HG03066 (cell line): ENCODE measurements at regions not wholly inside any gene's neighbourhood (a gene's known extent, or its start where the extent isn't known, plus 50 kb on each side); places are given as distances from the start of the nearest gene placed in this dataset.
A peak's percentile ranks its signal among the peaks of the same experiment; 100 is the strongest.

Experiments used
- ATAC-seq: cut with Tn5 transposase; IDR thresholded peaks from one replicate; pipeline ENCODE4 v1.9.1; 2021; ENCODE audit warnings: low read depth; ENCODE audit not compliant: unreplicated experiment

- ATAC-seq: no peak
Observed at GRCh38 chr3:99542767-99543518, 95.5 kb upstream of the COL8A1 start.

GRCh38 chr3:99541181-99541580 lies 97.2 kb upstream of the COL8A1 start:
- no peak for ATAC-seq

- ATAC-seq: no peak
Observed at GRCh38 chr3:99537416-99537815, 101.0 kb upstream of the COL8A1 start.

- ATAC-seq: no peak
Observed at GRCh38 chr3:99536555-99537314, 101.7 kb upstream of the COL8A1 start.

GRCh38 chr3:99534951-99535704 lies 103.3 kb upstream of the COL8A1 start:
- no peak for ATAC-seq

- no peak for ATAC-seq
Observed at GRCh38 chr3:99532246-99532645, 106.1 kb upstream of the COL8A1 start.

- ATAC-seq: no peak
Observed at GRCh38 chr3:99529265-99529664, 109.1 kb upstream of the COL8A1 start.

DNA sequence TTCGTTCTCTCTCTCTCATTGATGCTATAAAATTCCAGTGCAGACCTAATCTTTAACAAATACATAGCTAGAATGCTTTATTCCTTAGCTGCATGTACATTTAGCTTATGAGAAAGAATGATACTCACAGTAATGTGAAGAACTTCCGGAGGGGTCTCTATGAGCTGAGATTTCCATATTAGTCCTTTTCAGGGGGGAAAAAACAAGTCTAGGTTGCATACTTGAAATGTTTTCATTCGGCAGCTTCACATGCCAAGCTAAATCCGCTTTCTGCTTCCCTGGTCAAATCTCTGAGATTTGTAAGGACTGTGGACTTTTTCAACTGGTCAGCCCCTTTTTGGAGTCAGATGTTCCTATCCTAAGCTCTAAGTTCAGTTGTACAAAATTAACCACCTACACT lies 111.5 kb upstream of the COL8A1 start:
- ATAC-seq: no peak

- no peak for ATAC-seq
Observed at GRCh38 chr3:99524559-99524958, 113.8 kb upstream of the COL8A1 start.

DNA sequence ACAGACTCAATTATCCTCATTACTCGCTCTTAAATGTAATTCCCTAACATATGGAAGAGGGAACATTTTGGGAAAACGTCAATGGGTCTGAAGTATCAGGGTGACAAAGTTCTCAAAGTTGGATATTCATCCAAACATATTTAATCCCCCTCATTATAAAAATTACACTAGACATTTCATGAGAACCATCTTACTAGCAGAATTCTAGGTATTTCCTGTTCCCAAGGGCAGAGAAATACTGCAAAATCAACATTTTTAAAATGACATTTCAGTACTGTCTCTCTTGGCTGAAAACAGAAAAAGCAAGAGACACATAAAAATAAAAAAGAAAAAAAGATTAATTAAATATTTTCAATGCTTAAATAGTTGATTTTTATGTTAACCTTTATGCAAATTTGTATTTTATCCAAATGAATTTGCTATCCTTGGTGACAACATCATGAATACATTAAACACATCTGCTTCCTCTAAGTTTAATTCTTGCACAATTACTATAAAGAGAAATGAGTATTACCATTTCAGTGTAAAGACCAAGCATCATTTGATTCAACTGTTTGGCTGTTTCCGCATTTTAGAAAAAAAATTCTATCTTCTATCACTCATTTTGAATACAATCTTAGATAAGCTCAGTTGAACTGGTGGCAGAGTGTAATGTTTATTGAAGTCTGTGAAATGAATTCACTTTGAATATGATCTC lies 114.8 kb upstream of the COL8A1 start:
- no peak for ATAC-seq

DNA sequence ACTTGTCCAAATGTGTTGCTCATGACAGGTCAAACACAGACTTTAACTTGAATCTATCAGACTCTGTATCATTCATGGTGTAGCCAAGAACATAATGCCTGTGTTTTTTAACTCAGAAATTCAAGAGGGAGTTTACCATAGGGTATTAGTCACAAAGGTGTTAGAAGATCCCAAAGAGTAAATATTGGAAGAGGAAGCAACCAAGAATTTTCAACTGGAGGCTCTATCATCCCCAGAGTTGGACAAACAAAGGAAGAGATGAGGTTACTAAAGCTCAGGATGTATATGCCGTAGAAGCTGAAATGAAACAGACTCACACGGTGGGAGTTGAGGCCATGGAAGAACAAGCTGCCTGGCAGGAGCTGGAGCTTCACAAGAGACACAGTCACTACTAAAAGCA lies 116.2 kb upstream of the COL8A1 start:
- ATAC-seq: no peak

GRCh38 chr3:99521551-99521950 lies 116.8 kb upstream of the COL8A1 start:
- ATAC-seq: no peak

DNA sequence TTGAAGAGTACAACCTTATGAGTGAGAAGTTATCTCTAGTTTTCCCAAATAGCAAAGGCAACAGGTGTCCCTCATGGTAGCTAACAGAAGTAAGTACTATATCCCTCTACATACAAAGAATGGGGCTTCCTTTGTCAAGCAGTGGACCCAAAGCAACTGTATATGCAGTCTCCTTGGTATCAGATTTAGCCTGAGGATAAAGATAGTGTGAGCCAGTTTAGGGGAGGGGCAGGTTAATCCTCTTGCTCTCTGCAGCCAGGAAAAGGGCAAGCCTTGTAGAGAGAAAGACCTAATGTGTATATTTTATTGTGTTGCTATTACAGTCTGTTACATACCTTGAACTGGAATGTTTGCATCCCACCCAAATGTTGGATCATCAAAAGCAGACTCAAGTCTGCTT lies 117.9 kb upstream of the COL8A1 start:
- no peak for ATAC-seq

- ATAC-seq: no peak
Observed at GRCh38 chr3:99516936-99517335, 121.5 kb upstream of the COL8A1 start.

DNA sequence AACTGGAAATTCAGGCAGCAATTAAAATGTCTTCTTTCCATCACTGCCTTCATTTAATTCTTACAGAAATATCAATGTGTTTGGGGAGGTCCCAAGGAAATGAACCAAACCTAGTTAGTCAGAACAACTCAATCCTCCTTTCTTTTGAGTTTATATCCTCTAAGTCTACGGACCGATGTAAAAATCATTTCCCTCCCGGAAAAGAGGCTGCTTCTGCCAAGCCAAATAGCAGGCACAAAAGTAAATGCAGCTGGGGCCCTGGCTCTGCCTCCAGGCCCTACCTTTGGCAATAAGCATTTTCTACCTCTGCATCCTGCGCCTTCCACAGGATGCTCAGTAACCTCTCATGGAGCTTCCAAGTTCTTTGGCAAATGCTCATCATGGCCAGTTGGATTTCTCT lies 122.5 kb upstream of the COL8A1 start:
- no peak for ATAC-seq

- no peak for ATAC-seq
Observed at GRCh38 chr3:99509224-99509623, 129.2 kb upstream of the COL8A1 start.

- no peak for ATAC-seq
Observed at GRCh38 chr3:99508191-99508590, 130.2 kb upstream of the COL8A1 start.

- peak; percentile 99 for ATAC-seq
Observed at GRCh38 chr3:99505646-99506269, 132.6 kb upstream of the COL8A1 start.

DNA sequence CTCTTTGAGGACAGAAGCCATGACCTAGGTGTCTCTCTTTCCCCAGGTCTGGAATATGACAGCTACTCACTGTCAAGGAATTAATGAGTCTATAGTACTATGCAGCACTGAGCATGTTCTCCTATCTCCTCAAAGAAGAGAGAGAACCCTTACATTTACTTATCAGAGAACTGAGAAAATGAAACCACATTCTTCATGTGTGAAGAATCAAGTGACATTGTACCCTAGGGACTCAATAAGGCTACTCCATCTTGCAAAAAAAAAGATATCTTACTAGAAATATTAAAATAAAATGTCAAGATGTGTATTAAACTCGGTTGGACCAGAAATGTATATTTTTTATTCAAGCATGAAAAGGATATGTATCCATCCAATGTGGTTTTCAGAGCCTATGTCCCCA lies 133.2 kb upstream of the COL8A1 start:
- ATAC-seq: no peak

DNA sequence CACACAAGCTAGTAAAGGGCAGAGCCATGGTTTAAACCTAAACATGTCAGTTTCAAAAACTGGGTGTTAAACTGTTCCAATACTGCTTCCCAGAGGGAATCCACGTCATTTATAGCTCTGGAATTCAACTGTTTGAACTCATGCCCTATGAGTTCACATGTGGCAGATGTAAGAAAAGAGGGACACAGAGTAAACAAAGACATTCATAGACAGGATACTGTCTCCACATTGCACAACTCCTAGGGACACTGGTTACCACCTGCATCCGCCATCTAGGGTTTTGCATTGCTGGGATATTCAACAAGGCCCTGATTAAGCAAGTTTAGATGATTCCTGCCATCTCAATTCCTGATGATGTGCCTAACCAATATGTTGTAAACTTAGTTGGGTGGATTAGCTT lies 134.1 kb upstream of the COL8A1 start:
- ATAC-seq: no peak
